C4-2B (cell line): ENCODE measurements at regions not wholly inside any gene's neighbourhood (a gene's known extent, or its start where the extent isn't known, plus 50 kb on each side); places are given as distances from the start of the nearest gene placed in this dataset.

Source experiments
- CTCF ChIP-seq: fragments of 450-650 bp; conservative IDR thresholded peaks from 2 replicates; pipeline ENCODE4 v1.5.1; 2017; ENCODE audit warnings: mild to moderate bottlenecking
- ZFX ChIP-seq: fragments of 450-650 bp; IDR thresholded peaks from 2 replicates; pipeline ENCODE4 v1.6.1; 2017

- TF ChIP-seq CTCF (no peak), ZFX (no peak)
Measured at GRCh38 chr9:105158020-105158419, 86.4 kb upstream of the SLC44A1 start.
